Ovary (tissue), 3 donors: ENCODE measurements at regions not wholly inside any gene's neighbourhood (a gene's known extent, or its start where the extent isn't known, plus 50 kb on each side); places are given as distances from the start of the nearest gene placed in this dataset.
"Not testable (repeated sequence)": the region's sequence is repeated elsewhere in the genome, so short reads cannot be mapped to it uniquely, and the experiment has no call there.

ENCODE experiments used
- CTCF ChIP-seq, 3 donors: fragments of 450-650 bp in 2 of 3; fragments of 200-600 bp in 1 of 3; IDR thresholded peaks; one replicate each; pipeline versions ENCODE4 v1.5.1 to v1.8.0; 2016 to 2022; ENCODE audit warnings: antibody characterized with exemption in 3 of 3, mild to moderate bottlenecking in 1 of 3
- EP300 ChIP-seq: sonication (generic); formaldehyde crosslinking; IDR thresholded peaks from one replicate; pipeline ENCODE4 v1.6.1; 2017; ENCODE audit warnings: antibody characterized with exemption
- POLR2A ChIP-seq: fragments of 450-650 bp; IDR thresholded peaks from one replicate; pipeline ENCODE4 v1.6.1; 2017; ENCODE audit warnings: antibody characterized with exemption, mild to moderate bottlenecking, moderate library complexity
- donor health status: DM: no; HTN: no; CAD: no.

- not testable (repeated sequence) for TF ChIP-seq CTCF (IDR thresholded peaks at IDR 0.05); POLR2A; EP300
Observed at GRCh38 chr21:8399866-8400265, 2121.5 kb upstream of the TPTE start.
